ENCODE measurements at regions not wholly inside any gene's neighbourhood (a gene's known extent, or its start where the extent isn't known, plus 50 kb on each side); places are given as distances from the start of the nearest gene placed in this dataset.
A peak's percentile ranks its signal among the peaks of the same experiment; 100 is the strongest.

- Histone ChIP-seq H3K9me2 (no peaks in the 10 kb centered on the region), H3K9ac (no peak overlapping the region), H3K27ac (ENCODE audit: low read depth in 2 of 2, low read length in 1 of 2) (no peak overlapping the region), H3F3A (replicated peaks; ENCODE audit: insufficient read depth) (no peaks in the 10 kb centered on the region), H3K4me1 (ENCODE audit: control insufficient read depth in 1 of 2, insufficient read depth in 2 of 2, low read depth in 1 of 2, low read length in 1 of 2) (no peaks in the 10 kb centered on the region), H4K20me1 (ENCODE audit: insufficient read depth) (no peaks in the 10 kb centered on the region), H3K9me3 (no peaks in the 10 kb centered on the region), H3K79me2 (ENCODE audit: insufficient read depth) (no peaks in the 10 kb centered on the region), H3K36me3 (replicated peaks in 1 of 2; ENCODE audit: control insufficient read depth in 1 of 2, insufficient read depth in 2 of 2, low read length in 1 of 2) (no peaks in the 10 kb centered on the region), H3K4me3 (ENCODE audit: low read depth in 2 of 2, low read length in 1 of 2) (no peak overlapping the region), H3K27me3 (ENCODE audit: insufficient read depth) (no peaks in the 10 kb centered on the region), H2AFZ (ENCODE audit: low read depth) (no peak overlapping the region), H3K4me2 (no peak overlapping the region)
- ChIA-PET POLR2A (no interaction called here), CTCF (no interaction called here)
- WGBS (ENCODE audit: low lambda C conversion rate), result 0% methylated on average over 2 of the region's 2 CpGs
- no peak for TF ChIP-seq RFX5 (IDR thresholded peaks at IDR 0.05; ENCODE audit: low read length)
- TF ChIP-seq JUND (IDR thresholded peaks at IDR 0.05), result no peak
- TF ChIP-seq PBX3 (IDR thresholded peaks at IDR 0.05), result no peak
- TF ChIP-seq POLR2AphosphoS5 (IDR thresholded peaks at IDR 0.05; ENCODE audit: low read depth, low read length), result no peak
- no peak for TF ChIP-seq MAX (IDR thresholded peaks at IDR 0.05; ENCODE audit: low read depth)
- no peak for TF ChIP-seq CHD2 (IDR thresholded peaks at IDR 0.05; ENCODE audit: low read length, partially characterized antibody)
- TF ChIP-seq TEAD4 (IDR thresholded peaks at IDR 0.05; ENCODE audit: borderline replicate concordance, insufficient read depth), result no peak
- no peak for TF ChIP-seq NRF1 (IDR thresholded peaks at IDR 0.05; ENCODE audit: low read depth, low read length)
- DNase-seq, result no peak
Observed at GRCh38 chr5:28822071-28822470, 1783.7 kb upstream of the CDH9 start.

- H3F3A ChIP-seq (replicated peaks; ENCODE audit: insufficient read depth), result no peaks in the 10 kb centered on the region
- H3K79me2 ChIP-seq (ENCODE audit: insufficient read depth), result no peaks in the 10 kb centered on the region
- H3K9ac ChIP-seq, result no peak overlapping the region
- H3K36me3 ChIP-seq (replicated peaks in 1 of 2; ENCODE audit: control insufficient read depth in 1 of 2, insufficient read depth in 2 of 2, low read length in 1 of 2), result no peaks in the 10 kb centered on the region
- H3K4me2 ChIP-seq, result no peak overlapping the region
- CTCF ChIA-PET, result no interaction called here
- no peak overlapping the region for H2AFZ ChIP-seq (ENCODE audit: low read depth)
- 36% methylated on average over 4 of the region's 4 CpGs for WGBS (ENCODE audit: low lambda C conversion rate)
- H3K27me3 ChIP-seq (ENCODE audit: insufficient read depth), result no peaks in the 10 kb centered on the region
- TF ChIP-seq NFIC (IDR thresholded peaks at IDR 0.05; ENCODE audit: borderline replicate concordance), result no peak
- TF ChIP-seq CTCF (IDR thresholded peaks at IDR 0.05), result peak; percentile 34; the same call in 1 of the 2 replicates
- TF ChIP-seq FOXJ3 (CRISPR knock-in tag; IDR thresholded peaks at IDR 0.05), result no peak
- POLR2A ChIA-PET, result no interaction called here
- H3K9me2 ChIP-seq, result no peaks in the 10 kb centered on the region
- DNase-seq, result no peak
- no peak overlapping the region for H3K27ac ChIP-seq (ENCODE audit: low read depth in 2 of 2, low read length in 1 of 2)
- H3K9me3 ChIP-seq, result no peaks in the 10 kb centered on the region
- no peaks in the 10 kb centered on the region for H4K20me1 ChIP-seq (ENCODE audit: insufficient read depth)
- H3K4me1 ChIP-seq (ENCODE audit: control insufficient read depth in 1 of 2, insufficient read depth in 2 of 2, low read depth in 1 of 2, low read length in 1 of 2), result no peaks in the 10 kb centered on the region
- H3K4me3 ChIP-seq (ENCODE audit: low read depth in 2 of 2, low read length in 1 of 2), result no peak overlapping the region
Observed at GRCh38 chr5:28810751-28811136, 1772.4 kb upstream of the CDH9 start.

Measured in SK-N-SH (cell line).